HCT116 (cell line): ENCODE measurements at regions not wholly inside any gene's neighbourhood (a gene's known extent, or its start where the extent isn't known, plus 50 kb on each side); places are given as distances from the start of the nearest gene placed in this dataset.

Experiments
- ATAC-seq: fragments of 200-7000 bp; cut with Tn5 transposase; 2 replicates; pipeline ENCODE4 v1.9.1; 2020; ENCODE audit warnings: mild to moderate bottlenecking, moderate library complexity
- BruUV-seq: library from RNA; stranded (reverse); fragments of 400-500 nt; replicated peaks from 2 replicates; lab custom pipeline; 2021; lab: Mats Ljungman, UMichigan
- CTCF ChIA-PET: fragments of 300-600 bp; sonication (Branson Sonifier 250); formaldehyde crosslinking; loops from one replicate; lab custom pipeline; 2021; ENCODE audit warnings: antibody characterized with exemption; lab: Charles Lee
- POLR2A ChIA-PET: fragments of 300-600, 350-600 bp; sonication (Branson Sonifier 250); formaldehyde crosslinking; loops from one replicate; lab custom pipeline; 2021; ENCODE audit warnings: antibody characterized with exemption; lab: Charles Lee
- RAD21 ChIA-PET, 2 experiments: fragments of 300-600 bp; sonication (Branson Sonifier 250); formaldehyde crosslinking; loops; one replicate each; lab custom pipeline; 2023; ENCODE audit warnings: low total read pairs in 2 of 2; ENCODE audit not compliant: uncharacterized antibody in 2 of 2, unreplicated experiment in 2 of 2, low non-redundant PET in 1 of 2; lab: Charles Lee
- DNase-seq: peaks from one replicate; pipeline ENCODE4 v3.0.0-alpha.2; 2010; ENCODE audit warnings: low read depth, low spot score
- H2AFZ ChIP-seq: fragments of 200-600 bp; shearing (Covaris generic), sonication (generic); 2 replicates; pipeline ENCODE4 v1.6.1; 2017; ENCODE audit warnings: low read depth, mixed run types, mixed read lengths, antibody characterized with exemption, low read length; ENCODE audit not compliant: poor library complexity, severe bottlenecking
- H3K27ac ChIP-seq: 2 replicates; pipeline ENCODE4 v1.5.1; 2012; ENCODE audit warnings: low read depth, low read length
- H3K27me3 ChIP-seq: fragments of 200-600 bp; sonication (generic); 2 replicates; pipeline ENCODE4 v1.6.1; 2016; ENCODE audit warnings: mixed run types, low read length, mixed read lengths; ENCODE audit not compliant: insufficient read depth
- H3K36me3 ChIP-seq, 2 experiments: fragments of 200-500 bp in 1 of 2; fragments of 200-600 bp in 1 of 2; sonication (Bioruptor generic) in 1 of 2; sonication (generic) in 1 of 2; 2 replicates each; pipeline versions ENCODE4 v1.5.1 to v1.6.1; 2014 to 2016; ENCODE audit warnings: low read length in 2 of 2, inconsistent platforms in 1 of 2, mixed read lengths in 1 of 2, mixed run types in 1 of 2; ENCODE audit not compliant: insufficient read depth in 2 of 2, control insufficient read depth in 1 of 2
- H3K4me1 ChIP-seq, 2 experiments: fragments of 200-600 bp in 1 of 2; sonication (generic) in 1 of 2; 2 replicates each; pipeline versions ENCODE4 v1.5.1 to v1.6.1; 2012 to 2017; ENCODE audit warnings: low read length in 2 of 2, inconsistent platforms in 1 of 2, mild to moderate bottlenecking in 1 of 2, mixed read lengths in 1 of 2, mixed run types in 1 of 2, moderate library complexity in 1 of 2; ENCODE audit not compliant: insufficient read depth in 2 of 2, control insufficient read depth in 1 of 2
- H3K4me2 ChIP-seq: fragments of 200-600 bp; sonication (generic); 2 replicates; pipeline ENCODE4 v1.6.1; 2017; ENCODE audit warnings: mixed run types, low read length, mixed read lengths
- H3K4me3 ChIP-seq, 2 experiments: fragments of 200-600 bp in 1 of 2; sonication (generic) in 1 of 2; replicated peaks in 1 of 2; 2 replicates each; pipeline ENCODE4 v1.5.1; 2011 to 2016; ENCODE audit warnings: low read length in 2 of 2, control low read depth in 1 of 2, low read depth in 1 of 2, mild to moderate bottlenecking in 1 of 2, mixed read lengths in 1 of 2, mixed run types in 1 of 2
- H3K79me2 ChIP-seq: fragments of 200-600 bp; sonication (generic); 2 replicates; pipeline ENCODE4 v1.6.1; 2017; ENCODE audit warnings: mild to moderate bottlenecking, mixed run types, low read length, moderate library complexity, mixed read lengths; ENCODE audit not compliant: insufficient read depth
- H3K9ac ChIP-seq: fragments of 200-600 bp; sonication (generic); 2 replicates; pipeline ENCODE4 v1.6.1; 2016; ENCODE audit warnings: low read length, mixed read lengths
- H3K9me2 ChIP-seq: fragments of 200-600 bp; sonication (generic), shearing (Covaris generic); 2 replicates; pipeline ENCODE4 v1.6.1; 2017; ENCODE audit warnings: mixed run types, mild to moderate bottlenecking, moderate library complexity; ENCODE audit not compliant: insufficient read depth
- H3K9me3 ChIP-seq, 2 experiments: fragments of 200-500 bp in 1 of 2; fragments of 200-600 bp in 1 of 2; sonication (Bioruptor generic) in 1 of 2; sonication (generic) in 1 of 2; 2 replicates each; pipeline ENCODE4 v1.6.1; 2014 to 2017; ENCODE audit warnings: low read length in 2 of 2, mixed read lengths in 2 of 2, inconsistent platforms in 1 of 2, low read depth in 1 of 2, mild to moderate bottlenecking in 1 of 2, mixed run types in 1 of 2, moderate library complexity in 1 of 2; ENCODE audit not compliant: control insufficient read depth in 1 of 2, insufficient read depth in 1 of 2
- H4K20me1 ChIP-seq: fragments of 200-600 bp; sonication (generic), shearing (Covaris generic); 2 replicates; pipeline ENCODE4 v1.6.1; 2017; ENCODE audit warnings: mixed run types, mild to moderate bottlenecking, moderate library complexity; ENCODE audit not compliant: insufficient read depth
- CBX3 ChIP-seq: IDR thresholded peaks from 2 replicates; pipeline ENCODE4 v1.6.1; 2012; ENCODE audit warnings: low read depth
- CEBPB ChIP-seq: IDR thresholded peaks from 2 replicates; pipeline ENCODE4 v1.6.1; 2012; ENCODE audit warnings: low read depth
- EZH2 ChIP-seq: fragments of 200-600 bp; sonication (generic); IDR thresholded peaks from 2 replicates; pipeline ENCODE4 v1.6.1; 2017; ENCODE audit warnings: antibody characterized with exemption, mixed run types
- REST ChIP-seq: IDR thresholded peaks from 2 replicates; pipeline ENCODE4 v1.6.1; 2012; ENCODE audit warnings: low read depth
- YY1 ChIP-seq: IDR thresholded peaks from 2 replicates; pipeline ENCODE4 v1.6.1; 2011; ENCODE audit warnings: low read length, low read depth, moderate library complexity, mild to moderate bottlenecking; ENCODE audit not compliant: insufficient replicate concordance; ENCODE audit errors: extremely low read depth
- ZBTB33 ChIP-seq: IDR thresholded peaks from 2 replicates; pipeline ENCODE4 v1.6.1; 2011; ENCODE audit warnings: mild to moderate bottlenecking, low read length, moderate library complexity; ENCODE audit not compliant: insufficient replicate concordance; ENCODE audit errors: extremely low read depth
- ZFX ChIP-seq: fragments of 450-650 bp; IDR thresholded peaks from 2 replicates; pipeline ENCODE4 v1.6.1; 2017
- intact Hi-C: fragments of 100-400 bp; cut with micrococcal nuclease; formaldehyde crosslinking; loops from 2 replicates; pipeline ENCODE4 v1.10.0; 2022
- TF ChIP-seq, protein P1 (sequence below): IDR thresholded peaks from 2 replicates; pipeline ENCODE4 v1.6.1; 2012

- no peak for ATAC-seq
- Histone ChIP-seq H3K36me3 (no peaks in the 10 kb centered on the region), H3K9me3 (no peaks in the 10 kb centered on the region), H3K79me2 (no peaks in the 10 kb centered on the region), H3K9me2 (no peaks in the 10 kb centered on the region), H3K4me1 (no peaks in the 10 kb centered on the region), H4K20me1 (no peaks in the 10 kb centered on the region), H3K9ac (no peak overlapping the region), H3K4me2 (no peak overlapping the region), H3K27me3 (no peaks in the 10 kb centered on the region), H3K27ac (no peak overlapping the region), H3K4me3 (no peak overlapping the region), H2AFZ (no peak overlapping the region)
- ChIA-PET POLR2A (no interaction called here), CTCF (no interaction called here), RAD21 (no interaction called here)
- no TSS peak for BruUV-seq
- DNase-seq, result no peak
- TF ChIP-seq CEBPB (no peak), ZFX (no peak), YY1 (no peak), ZBTB33 (no peak), REST (no peak), CBX3 (no peak), EZH2 (no peak)
- TF ChIP-seq, protein P1, sequence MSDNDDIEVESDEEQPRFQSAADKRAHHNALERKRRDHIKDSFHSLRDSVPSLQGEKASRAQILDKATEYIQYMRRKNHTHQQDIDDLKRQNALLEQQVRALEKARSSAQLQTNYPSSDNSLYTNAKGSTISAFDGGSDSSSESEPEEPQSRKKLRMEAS, result no peak
- intact Hi-C loops, result no loop called here
These were observed 183.5 kb upstream of the PCSK2 start for GRCh38 chr20:17043323-17043722.
